ENCODE measurements at regions not wholly inside any gene's neighbourhood (a gene's known extent, or its start where the extent isn't known, plus 50 kb on each side); places are given as distances from the start of the nearest gene placed in this dataset.

DNA sequence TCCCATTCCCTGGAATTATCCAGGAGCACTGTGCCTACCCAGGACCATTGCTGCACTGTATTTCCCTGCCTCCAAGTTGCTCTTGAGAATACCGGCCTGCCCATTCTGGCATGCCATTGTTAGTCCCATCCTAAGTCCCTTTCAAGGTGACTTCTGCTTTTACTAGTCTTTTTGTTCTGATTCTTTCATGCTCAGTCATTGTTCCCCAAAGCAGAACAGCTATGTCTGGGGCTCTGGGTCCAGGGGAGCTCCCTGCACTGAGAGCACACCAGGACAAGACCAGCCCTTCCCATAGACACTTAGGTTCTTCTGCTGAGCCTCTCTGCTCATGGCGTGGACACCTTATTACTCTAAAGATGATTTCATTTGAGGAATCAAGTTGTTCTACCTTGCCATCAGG, 388.9 kb upstream of the KLF4 start:
- TF ChIP-seq, protein P1, sequence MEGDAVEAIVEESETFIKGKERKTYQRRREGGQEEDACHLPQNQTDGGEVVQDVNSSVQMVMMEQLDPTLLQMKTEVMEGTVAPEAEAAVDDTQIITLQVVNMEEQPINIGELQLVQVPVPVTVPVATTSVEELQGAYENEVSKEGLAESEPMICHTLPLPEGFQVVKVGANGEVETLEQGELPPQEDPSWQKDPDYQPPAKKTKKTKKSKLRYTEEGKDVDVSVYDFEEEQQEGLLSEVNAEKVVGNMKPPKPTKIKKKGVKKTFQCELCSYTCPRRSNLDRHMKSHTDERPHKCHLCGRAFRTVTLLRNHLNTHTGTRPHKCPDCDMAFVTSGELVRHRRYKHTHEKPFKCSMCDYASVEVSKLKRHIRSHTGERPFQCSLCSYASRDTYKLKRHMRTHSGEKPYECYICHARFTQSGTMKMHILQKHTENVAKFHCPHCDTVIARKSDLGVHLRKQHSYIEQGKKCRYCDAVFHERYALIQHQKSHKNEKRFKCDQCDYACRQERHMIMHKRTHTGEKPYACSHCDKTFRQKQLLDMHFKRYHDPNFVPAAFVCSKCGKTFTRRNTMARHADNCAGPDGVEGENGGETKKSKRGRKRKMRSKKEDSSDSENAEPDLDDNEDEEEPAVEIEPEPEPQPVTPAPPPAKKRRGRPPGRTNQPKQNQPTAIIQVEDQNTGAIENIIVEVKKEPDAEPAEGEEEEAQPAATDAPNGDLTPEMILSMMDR (IDR thresholded peaks at IDR 0.05): no peak
- TF ChIP-seq ZFX (IDR thresholded peaks at IDR 0.05; ENCODE audit: borderline replicate concordance): no peak
- no peak overlapping the region for H3K27ac ChIP-seq

DNA sequence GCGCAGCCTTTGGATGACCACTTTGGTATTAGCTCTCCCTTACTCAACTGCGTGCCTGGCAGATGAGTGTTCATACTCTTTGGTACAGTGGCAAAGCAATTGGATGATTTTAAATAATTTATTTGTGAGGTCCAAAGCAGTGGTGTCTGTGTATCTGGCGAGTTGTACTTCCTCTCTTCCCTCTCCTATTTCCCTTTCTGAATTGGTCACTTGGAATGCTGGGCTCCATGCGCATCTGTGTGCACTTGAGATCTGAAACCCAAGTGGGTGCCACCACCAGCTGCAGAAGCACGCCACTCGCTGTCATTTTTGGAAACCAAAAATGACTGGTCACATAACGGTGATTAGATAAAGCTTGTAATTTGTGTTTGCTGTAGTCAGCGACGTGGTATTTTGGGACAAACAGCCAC, 386.0 kb upstream of the KLF4 start:
- no peak overlapping the region for H3K27ac ChIP-seq
- no peak for TF ChIP-seq ZFX (IDR thresholded peaks at IDR 0.05; ENCODE audit: borderline replicate concordance)
- TF ChIP-seq, protein P1 (IDR thresholded peaks at IDR 0.05): no peak

DNA sequence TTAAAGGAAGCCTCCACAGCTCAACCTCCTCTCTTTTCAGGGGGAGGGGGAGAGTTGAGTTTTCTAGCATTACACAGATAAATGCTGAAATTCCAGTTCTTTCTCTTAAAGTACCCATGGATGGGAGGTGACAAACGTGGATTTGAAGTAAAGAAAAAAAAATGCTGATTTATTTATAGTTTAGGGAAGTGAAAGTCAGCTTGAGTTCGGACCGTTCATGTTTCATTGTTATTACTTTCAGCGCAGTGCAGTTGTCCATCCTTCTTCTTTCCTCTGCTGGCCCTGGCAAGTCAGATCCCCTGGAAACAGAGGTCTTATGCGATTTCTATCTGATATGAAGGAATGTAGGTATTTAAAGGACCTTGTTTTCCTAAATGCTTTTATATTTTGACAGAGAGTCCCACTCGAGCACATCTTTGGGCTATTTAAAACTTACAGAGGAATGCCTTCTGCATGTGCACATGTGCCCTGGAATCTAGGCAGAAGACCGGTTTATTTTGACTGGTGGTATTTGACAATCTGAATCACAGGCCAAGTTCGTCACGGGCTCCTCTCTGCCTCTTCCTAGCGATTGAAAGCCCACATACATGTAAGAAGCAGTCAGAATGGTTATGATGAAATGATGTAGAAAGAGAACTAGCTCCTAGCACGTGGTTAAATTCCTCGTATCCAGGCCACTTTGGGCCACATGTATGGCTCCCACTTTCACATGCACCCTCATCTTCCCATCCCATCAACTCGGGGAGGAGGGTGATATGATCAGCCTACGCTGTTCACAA, 385.2 kb upstream of the KLF4 start:
- TF ChIP-seq, protein P1 (IDR thresholded peaks at IDR 0.05): no peak
- TF ChIP-seq ZFX (IDR thresholded peaks at IDR 0.05; ENCODE audit: borderline replicate concordance): no peak
- no peak overlapping the region for H3K27ac ChIP-seq

DNA sequence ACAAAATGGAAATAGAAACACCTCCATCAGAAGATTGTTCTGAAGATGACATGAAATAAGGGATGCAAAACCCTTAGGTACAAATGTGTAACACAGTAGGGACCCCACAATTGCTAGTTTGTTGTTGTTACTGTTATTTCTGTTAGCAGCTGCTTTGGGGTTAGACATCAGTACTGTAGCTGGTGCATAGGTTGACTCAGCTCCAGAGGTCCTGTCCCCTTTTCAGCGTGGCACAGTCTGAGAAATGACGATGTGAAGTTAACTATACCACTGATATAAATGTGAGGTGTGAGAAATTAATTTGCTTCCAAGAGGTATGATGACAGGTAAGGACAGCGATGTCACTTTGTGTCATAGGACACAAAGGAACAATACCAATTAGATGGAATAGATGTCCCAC, 384.6 kb upstream of the KLF4 start:
- TF ChIP-seq ZFX (IDR thresholded peaks at IDR 0.05; ENCODE audit: borderline replicate concordance): no peak
- TF ChIP-seq, protein P1 (IDR thresholded peaks at IDR 0.05): no peak

DNA sequence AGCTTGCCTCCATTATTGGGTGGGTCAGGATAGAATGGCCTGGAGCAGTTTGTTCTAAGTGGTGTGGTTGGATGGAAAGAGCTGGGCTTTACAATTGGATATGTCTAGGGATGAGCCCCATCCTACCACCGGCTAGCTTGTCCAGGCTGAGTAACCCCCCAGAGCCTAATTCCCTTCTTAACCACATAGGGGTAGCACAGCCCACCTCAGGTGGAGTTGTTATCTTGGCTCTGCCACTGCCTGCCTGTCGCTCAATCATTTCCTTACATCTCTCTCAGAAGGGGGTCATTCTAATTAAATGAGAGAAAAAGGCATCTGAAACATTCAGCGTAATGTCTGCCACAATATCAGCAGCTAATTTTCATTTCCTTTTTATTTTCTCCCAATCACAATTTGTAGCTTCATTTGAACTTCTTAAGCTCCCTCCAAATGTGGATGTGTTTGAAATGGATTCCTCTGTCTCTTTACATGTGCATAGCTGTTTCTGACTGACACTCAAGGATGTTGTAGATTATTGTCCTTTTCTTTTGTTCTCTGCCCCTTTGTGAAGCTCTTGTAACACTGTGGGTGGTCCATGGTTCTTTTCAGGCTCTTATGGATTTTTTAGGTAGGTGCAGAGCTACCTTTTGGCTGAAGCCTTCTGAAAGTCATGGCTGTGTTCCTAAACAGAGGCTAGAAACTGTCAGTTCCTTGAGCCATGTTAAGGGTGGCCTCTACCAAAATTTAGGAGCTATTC, 383.1 kb upstream of the KLF4 start:
- TF ChIP-seq, protein P1 (IDR thresholded peaks at IDR 0.05): no peak
- TF ChIP-seq ZFX (IDR thresholded peaks at IDR 0.05; ENCODE audit: borderline replicate concordance): no peak
- H3K27ac ChIP-seq: no peak overlapping the region

More for the DNA sequence above, 384.6 kb upstream of the KLF4 start:
- H3K27ac ChIP-seq: no peak overlapping the region

DNA sequence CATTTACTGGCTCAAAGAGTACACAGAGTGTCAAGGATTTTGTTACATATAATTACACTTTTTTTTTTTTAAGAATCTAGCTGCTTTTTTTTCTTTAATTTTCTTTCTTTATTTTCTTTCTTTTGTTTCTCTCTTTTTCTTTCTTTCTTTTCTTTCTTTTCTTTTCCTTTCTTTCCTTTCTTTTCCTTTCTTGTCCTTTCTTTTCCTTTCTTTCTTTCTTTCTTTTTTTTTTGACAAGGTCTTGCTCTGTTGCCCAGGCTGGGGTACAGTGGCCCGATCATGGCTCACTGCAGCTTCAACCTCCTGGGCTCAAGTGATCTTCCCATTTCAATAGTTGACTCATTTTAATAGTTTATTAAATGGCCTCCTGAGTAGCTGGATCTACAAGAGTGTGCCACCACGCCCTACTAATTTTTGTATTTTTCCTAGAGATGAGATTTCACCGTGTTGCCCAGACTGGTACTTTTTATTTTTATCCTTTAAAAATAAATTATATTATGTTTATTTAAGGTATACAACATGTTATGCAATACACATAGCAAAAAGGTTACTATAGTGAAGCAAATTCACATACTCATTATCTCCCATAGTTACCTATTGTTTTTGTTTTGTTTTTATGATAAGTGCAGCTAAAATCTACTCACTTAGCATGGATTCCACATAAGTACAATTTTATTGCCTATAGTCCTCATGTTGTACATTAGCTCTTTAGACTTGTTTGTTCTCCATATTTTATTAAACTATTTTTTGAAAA, 381.5 kb upstream of the KLF4 start:
- no peak overlapping the region for H3K27ac ChIP-seq
- TF ChIP-seq ZFX (IDR thresholded peaks at IDR 0.05; ENCODE audit: borderline replicate concordance): no peak
- TF ChIP-seq, protein P1 (IDR thresholded peaks at IDR 0.05): no peak

Measured in 22Rv1 (cell line).